GOT3 (cell line): ENCODE measurements at regions not wholly inside any gene's neighbourhood (a gene's known extent, or its start where the extent isn't known, plus 50 kb on each side); places are given as distances from the start of the nearest gene placed in this dataset.
"Not testable (repeated sequence)": the region's sequence is repeated elsewhere in the genome, so short reads cannot be mapped to it uniquely, and the experiment has no call there.

Source experiments
- DNase-seq: peaks from one replicate; lab custom pipeline; 2025; ENCODE audit warnings: mixed read lengths; lab: John Stamatoyannopoulos, UW

GRCh38 chr20:23299673-23300050 is 50.9 kb upstream of the NXT1 start:
- DNase-seq = no peak

DNA sequence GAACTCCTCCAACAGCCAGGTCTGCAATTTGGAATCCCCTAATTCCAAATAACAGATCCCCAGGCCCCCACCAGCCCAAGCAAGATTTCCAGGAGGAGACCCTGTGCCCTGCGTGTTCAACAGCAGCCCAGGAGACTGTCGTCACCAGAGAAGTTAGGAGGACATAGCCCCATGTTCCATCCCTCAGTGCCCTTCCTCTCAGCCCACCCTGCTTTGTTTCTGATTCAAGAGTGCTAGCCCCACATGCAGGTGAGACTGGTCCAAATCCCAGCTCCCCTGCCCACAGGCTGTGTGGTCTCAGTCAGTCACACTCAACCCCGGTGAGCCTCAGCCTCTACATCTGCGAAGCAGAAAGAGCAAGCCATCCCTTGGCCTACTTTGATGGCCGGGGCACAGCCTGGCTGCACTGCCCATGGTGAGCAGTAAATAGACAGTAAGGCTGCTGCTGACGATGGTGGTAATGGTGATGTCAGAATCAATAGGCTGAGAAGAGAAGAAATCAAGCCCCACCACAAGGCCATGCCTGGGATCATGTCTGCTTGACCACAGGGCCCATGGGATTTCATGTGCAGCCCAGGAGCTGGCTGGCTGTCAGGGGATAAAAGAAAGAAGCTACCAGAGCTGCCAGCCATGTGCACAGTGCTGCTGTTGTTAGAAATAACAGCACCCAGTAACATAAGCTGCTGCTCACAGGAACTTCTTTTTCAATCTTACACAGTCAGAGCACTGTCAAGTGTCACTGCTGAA is 51.5 kb upstream of the NXT1 start:
- DNase-seq = peak; percentile 29

DNA sequence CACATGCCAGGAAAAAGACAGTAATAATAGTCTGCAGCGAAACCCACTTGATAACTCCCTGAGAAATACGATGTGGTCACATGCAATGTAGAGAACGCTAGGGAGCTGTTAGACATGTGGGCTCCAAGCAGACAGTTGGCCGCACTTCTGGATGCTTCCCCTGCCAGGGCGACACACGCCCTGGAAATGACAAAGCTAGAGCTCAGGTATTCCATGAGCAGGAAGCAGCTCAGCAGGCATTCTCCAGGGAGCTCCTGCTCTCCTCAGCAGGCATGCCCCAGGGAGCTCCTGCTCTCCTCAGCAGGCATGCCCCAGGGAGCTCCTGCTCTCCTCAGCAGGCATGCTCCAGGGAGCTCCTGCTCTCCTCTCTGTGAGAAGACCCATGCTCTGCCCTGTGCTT is 52.4 kb upstream of the NXT1 start:
- DNase-seq = no peak

- DNase-seq = no peak
Measured at GRCh38 chr20:23296841-23297701, 53.5 kb upstream of the NXT1 start.

DNA sequence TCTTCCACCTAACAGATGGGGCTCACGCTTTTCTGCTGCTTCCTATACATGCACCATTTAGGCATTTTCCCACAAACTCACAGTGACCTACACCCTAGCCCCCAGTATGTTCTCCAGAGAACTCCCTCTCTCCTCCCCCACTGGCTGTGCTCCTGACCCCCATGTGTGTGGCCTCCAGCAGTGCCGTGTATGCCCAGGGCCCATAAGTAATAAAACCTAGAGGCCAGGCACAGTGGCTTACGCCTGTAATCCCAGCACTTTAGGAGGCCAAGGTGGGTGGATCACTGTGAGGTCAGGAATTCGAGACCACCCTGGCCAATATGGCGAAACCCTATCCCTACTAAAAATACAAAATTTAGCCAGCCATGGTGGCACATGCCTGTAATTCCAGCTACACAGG is 54.7 kb upstream of the NXT1 start:
- no peak for DNase-seq

GRCh38 chr20:23294671-23295070 is 55.9 kb upstream of the NXT1 start:
- DNase-seq = no peak

- no peak for DNase-seq
Measured at GRCh38 chr20:23294166-23294565, 56.4 kb upstream of the NXT1 start.

DNA sequence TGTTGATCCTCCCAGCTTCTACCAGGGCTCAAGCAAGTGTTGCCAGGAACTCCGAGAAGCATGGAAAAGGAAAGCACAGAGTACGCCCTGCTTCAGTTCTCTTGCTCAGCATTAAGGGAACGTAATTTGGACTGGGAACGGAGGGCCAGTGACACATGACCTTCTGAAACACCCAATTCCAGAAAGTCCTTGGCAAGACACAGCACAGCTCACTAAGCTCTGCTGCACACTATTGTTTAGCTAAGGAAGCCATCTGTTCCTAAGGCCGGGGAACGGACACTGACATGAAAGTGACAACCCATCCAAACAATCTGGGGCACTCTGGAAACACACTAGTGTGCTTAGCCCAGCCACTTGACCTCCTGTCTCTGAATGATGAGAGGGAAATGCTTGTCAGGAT is 56.9 kb upstream of the NXT1 start:
- no peak for DNase-seq

DNA sequence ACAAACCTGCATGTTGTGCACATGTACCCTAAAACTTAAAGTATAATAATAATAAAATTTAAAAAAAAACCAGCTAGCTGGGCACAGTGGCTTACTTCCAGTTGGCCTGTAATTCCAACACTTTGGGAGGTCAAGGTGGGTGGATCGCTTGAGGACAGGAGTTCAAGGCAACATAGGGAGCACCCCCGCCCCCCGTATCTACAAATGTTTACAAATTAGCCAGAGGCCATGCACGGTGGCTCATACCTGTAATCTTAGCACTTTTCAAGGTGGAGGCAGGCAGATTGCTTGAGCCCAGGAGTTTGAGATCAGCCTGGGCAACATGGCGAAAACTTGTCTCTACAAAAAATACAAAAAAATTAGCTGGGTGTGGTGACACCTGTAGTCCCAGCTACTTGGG is 58.3 kb upstream of the NXT1 start:
- DNase-seq = not testable (repeated sequence)

DNA sequence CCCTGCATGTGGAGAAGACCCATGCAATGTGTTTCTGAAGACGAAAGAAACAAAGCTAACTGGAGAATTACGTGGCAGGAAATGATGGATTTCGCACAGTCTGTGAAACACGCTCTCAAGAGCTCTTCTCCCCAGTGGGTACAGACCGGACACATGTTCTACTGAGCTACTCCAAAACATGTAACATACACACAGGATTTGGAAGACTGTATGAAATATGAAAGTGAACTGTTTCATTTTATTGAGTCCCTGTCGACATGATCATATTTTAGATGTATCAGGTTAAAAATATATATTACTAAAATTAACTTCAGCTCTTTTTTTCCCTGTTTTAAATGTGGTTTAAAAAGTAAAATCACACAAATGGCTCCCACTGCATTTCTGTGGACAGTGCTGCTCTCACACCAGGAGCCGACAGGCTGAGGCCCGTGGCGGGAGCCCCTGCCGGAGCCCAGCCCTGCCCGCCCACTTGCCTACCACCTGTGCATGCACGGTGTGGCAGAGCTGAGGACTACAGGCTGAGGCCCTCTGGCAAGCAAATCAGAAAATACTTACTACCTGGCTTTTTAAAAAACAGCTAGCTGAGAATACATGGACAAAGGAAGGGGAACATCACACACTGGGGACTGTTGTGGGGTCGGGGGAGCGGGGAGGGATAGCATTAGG is 58.9 kb upstream of the NXT1 start:
- no peak for DNase-seq

DNA sequence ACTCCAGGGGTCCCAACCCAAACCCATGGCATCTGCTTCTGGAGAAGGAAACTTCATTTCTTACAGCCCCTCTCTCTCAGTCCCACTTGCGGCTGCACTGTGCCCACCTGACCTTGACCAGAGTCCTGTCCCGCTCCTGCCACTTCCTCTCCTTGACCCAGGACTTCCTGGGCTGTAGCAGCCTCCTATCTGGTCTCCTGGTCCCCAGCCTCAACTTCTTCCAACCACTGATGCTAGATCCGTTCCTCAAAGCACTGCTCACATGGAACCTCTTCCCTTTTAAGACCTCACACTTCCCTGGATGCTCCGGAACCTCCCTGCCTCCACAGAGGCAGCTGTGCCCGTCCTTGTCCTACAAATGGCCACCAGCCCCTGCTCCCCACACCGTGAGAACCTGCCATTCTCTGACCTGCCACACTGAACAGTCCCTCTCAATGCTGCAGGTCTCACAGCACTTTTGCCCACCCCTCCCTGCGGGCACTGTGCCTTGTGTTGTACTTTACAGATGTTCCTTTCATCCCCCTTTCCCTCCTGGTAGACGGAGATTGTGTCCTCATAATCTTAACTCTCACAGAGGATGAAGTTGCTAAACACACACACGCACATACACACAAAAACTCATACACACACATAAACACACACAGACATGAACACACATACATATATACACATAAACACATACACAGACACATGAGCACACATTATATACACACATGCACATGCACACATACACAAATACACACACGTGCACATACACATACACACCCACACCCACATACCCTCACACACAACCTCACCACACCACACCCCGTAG is 59.6 kb upstream of the NXT1 start:
- DNase-seq = no peak

- DNase-seq = no peak
Measured at GRCh38 chr20:23289724-23290395, 60.7 kb upstream of the NXT1 start.

DNA sequence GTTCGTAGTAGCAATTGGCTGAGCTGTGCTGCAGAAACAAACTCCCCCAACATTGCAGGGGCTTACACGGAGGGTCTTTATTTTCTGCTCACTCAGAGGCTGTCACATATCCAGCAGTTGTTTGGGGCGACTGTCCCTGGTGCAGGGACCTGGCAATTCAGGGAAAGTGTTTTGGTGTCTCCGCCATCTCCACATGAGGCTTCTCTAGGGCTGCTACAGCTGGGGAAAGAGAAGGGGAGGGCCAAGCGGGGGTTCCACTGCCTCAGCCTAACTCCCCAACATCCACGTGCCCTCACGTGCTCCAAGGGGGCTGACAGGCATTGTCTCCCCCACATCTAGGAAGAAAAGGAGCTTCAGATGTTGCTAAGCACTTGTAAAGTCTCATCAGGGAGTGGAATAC is 61.3 kb upstream of the NXT1 start:
- no peak for DNase-seq

- no peak for DNase-seq
Measured at GRCh38 chr20:23287354-23288190, 63.0 kb upstream of the NXT1 start.

DNA sequence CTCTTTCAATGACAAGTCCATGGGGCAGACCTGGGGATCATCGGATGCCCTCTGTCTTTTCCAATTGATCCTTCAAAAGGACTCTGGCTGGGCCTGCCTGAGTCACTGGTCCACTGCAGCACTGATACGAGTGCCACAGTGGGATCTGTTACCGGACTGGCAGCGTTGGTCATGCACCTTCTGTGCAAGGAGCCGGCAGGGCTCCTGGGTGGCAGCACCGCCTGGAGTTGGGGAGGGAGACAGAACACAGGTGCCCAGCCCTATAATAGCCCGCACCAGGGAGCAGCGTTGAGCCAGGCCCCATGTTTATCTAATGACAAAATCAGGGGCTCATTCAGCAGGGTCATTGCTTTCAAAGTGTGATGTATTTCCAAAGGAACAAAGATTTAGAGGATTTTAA is 64.2 kb upstream of the NXT1 start:
- DNase-seq = no peak

DNA sequence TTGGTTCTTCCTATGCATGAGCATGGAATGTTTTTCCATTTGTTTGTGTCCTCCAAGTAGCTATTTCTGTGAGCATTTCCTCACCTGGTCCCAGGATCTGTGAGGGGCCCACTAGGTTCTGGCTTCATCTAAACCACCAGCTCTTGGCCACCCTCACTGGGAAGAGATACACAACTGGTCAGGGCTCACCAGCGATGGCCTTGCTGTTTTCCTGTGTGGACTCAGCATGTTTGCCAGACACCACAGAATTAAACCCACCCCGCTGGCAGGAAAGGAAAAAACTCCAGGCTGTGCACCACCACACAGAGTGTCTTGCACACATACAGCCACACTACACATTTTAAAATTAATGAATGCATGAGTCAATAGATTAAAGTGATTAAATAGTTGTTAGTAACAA is 65.1 kb upstream of the NXT1 start:
- no peak for DNase-seq

DNA sequence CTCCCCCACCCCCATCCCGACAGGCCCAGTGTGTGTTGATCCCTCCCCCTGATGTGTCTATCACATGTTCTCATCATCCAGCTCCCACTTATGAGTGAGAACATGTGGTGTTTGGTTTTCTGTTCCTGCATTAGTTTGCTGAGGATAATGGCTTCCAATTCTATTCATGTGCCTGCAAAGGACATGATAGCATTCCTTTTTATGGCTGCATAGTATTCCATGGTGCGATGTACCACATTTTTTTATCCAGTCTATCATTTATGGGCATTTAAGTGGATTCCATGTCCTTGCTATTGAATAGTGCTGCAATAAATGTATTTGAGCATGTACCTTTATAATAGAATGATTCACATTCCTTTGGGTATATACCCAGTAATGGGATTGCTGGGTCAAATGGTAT is 66.6 kb upstream of the NXT1 start:
- DNase-seq = no peak

- no peak for DNase-seq
Measured at GRCh38 chr20:23283096-23283850, 67.3 kb upstream of the NXT1 start.

DNA sequence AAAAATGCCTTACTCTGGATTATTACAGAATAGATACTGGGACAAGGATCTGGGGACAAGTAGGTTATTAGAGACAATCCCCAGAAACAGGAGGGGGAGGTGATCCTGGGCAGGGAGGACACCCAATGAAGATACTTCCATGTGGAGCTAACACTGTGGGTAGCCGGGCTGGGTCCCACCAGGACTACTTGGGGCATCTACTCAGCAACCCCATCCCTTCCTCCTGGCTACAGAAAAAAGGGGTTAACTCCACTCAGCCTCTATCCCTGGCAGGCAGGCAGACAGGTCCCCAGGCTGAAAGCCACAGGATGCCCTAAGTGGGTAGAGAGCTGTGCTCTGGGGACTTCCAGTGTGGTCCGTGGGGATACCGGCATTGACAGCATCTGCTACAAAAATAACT is 68.0 kb upstream of the NXT1 start:
- DNase-seq = no peak

GRCh38 chr20:23282111-23282510 is 68.5 kb upstream of the NXT1 start:
- DNase-seq = no peak
